GM23338 (cell line): ENCODE measurements at regions not wholly inside any gene's neighbourhood (a gene's known extent, or its start where the extent isn't known, plus 50 kb on each side); places are given as distances from the start of the nearest gene placed in this dataset.

Experiments
- CREB1 ChIP-seq: fragments of 250-450 bp; sonication (Bioruptor Pico); IDR thresholded peaks from 2 replicates; pipeline ENCODE4 v1.5.0; 2020; ENCODE audit warnings: low read depth, mild to moderate bottlenecking, moderate library complexity
- CTCF ChIP-seq, 2 experiments: fragments of 200-600 bp in 1 of 2; sonication (generic) in 1 of 2; conservative IDR thresholded peaks; 2 replicates each; pipeline versions ENCODE4 v1.5.1 to v1.6.1; 2016 to 2017; ENCODE audit warnings: antibody characterized with exemption in 2 of 2, low read depth in 2 of 2, mild to moderate bottlenecking in 2 of 2, moderate library complexity in 1 of 2
- ETS1 ChIP-seq: IDR thresholded peaks from 2 replicates; pipeline ENCODE4 v1.6.1; 2016; ENCODE audit warnings: antibody characterized with exemption
- EZH2 ChIP-seq: fragments of 200-600 bp; sonication (generic); IDR thresholded peaks from one replicate; pipeline ENCODE4 v1.8.0; 2017; ENCODE audit warnings: antibody characterized with exemption, mild to moderate bottlenecking, low read depth; ENCODE audit not compliant: unreplicated experiment
- EZH2phosphoT487 ChIP-seq: fragments of 200-600 bp; sonication (generic); IDR thresholded peaks from one replicate; pipeline ENCODE4 v1.8.1; 2018; ENCODE audit warnings: antibody characterized with exemption; ENCODE audit not compliant: unreplicated experiment
- JUNB ChIP-seq: IDR thresholded peaks from one replicate; pipeline ENCODE4 v1.6.1; 2016; ENCODE audit warnings: antibody characterized with exemption; ENCODE audit not compliant: unreplicated experiment
- NANOG ChIP-seq: IDR thresholded peaks from 2 replicates; pipeline ENCODE4 v1.6.1; 2016; ENCODE audit warnings: antibody characterized with exemption, borderline replicate concordance
- POLR2AphosphoS5 ChIP-seq: IDR thresholded peaks from 2 replicates; pipeline ENCODE4 v1.6.1; 2016; ENCODE audit warnings: antibody characterized with exemption, low read depth
- STAT1 ChIP-seq: IDR thresholded peaks from one replicate; pipeline ENCODE4 v1.6.1; 2016; ENCODE audit warnings: antibody characterized with exemption; ENCODE audit not compliant: unreplicated experiment
- ZNF114 ChIP-seq: fragments of 250-450 bp; sonication (Bioruptor Pico); IDR thresholded peaks from 2 replicates; pipeline ENCODE4 v1.5.0; 2020; ENCODE audit warnings: mild to moderate bottlenecking, moderate library complexity
- ZNF331 ChIP-seq: fragments of 250-450 bp; sonication (Bioruptor Pico); IDR thresholded peaks from 2 replicates; pipeline ENCODE4 v1.5.0; 2020; ENCODE audit warnings: low read depth, mild to moderate bottlenecking, moderate library complexity
- TF ChIP-seq, protein P1 (sequence below): IDR thresholded peaks from one replicate; pipeline ENCODE4 v1.6.1; 2018; ENCODE audit warnings: antibody characterized with exemption; ENCODE audit not compliant: unreplicated experiment

GRCh38 chr6:168196881-168197635 lies 118.0 kb upstream of the FRMD1 start:
- TF ChIP-seq CTCF (conservative IDR thresholded peaks at IDR 0.05; ENCODE audit: low read depth in 2 of 2) = no peak
- TF ChIP-seq POLR2AphosphoS5 = no peak
- no peak for TF ChIP-seq EZH2
- TF ChIP-seq EZH2phosphoT487 = no peak
- TF ChIP-seq, protein P1, sequence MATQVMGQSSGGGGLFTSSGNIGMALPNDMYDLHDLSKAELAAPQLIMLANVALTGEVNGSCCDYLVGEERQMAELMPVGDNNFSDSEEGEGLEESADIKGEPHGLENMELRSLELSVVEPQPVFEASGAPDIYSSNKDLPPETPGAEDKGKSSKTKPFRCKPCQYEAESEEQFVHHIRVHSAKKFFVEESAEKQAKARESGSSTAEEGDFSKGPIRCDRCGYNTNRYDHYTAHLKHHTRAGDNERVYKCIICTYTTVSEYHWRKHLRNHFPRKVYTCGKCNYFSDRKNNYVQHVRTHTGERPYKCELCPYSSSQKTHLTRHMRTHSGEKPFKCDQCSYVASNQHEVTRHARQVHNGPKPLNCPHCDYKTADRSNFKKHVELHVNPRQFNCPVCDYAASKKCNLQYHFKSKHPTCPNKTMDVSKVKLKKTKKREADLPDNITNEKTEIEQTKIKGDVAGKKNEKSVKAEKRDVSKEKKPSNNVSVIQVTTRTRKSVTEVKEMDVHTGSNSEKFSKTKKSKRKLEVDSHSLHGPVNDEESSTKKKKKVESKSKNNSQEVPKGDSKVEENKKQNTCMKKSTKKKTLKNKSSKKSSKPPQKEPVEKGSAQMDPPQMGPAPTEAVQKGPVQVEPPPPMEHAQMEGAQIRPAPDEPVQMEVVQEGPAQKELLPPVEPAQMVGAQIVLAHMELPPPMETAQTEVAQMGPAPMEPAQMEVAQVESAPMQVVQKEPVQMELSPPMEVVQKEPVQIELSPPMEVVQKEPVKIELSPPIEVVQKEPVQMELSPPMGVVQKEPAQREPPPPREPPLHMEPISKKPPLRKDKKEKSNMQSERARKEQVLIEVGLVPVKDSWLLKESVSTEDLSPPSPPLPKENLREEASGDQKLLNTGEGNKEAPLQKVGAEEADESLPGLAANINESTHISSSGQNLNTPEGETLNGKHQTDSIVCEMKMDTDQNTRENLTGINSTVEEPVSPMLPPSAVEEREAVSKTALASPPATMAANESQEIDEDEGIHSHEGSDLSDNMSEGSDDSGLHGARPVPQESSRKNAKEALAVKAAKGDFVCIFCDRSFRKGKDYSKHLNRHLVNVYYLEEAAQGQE = no peak
- TF ChIP-seq CREB1 = no peak
- no peak for TF ChIP-seq NANOG
- TF ChIP-seq ETS1 = no peak
- no peak for TF ChIP-seq ZNF114 (CRISPR knock-in tag)
- TF ChIP-seq JUNB = no peak
- no peak for TF ChIP-seq ZNF331 (CRISPR knock-in tag)
- no peak for TF ChIP-seq STAT1
